D341Med (cell line): ENCODE measurements at regions not wholly inside any gene's neighbourhood (a gene's known extent, or its start where the extent isn't known, plus 50 kb on each side); places are given as distances from the start of the nearest gene placed in this dataset.

Source experiments
- DNase-seq: peaks from one replicate; pipeline ENCODE4 v3.0.0; 2012; ENCODE audit warnings: low spot score

- DNase-seq: no peak
These were observed 813.3 kb upstream of the RAG2 start for GRCh38 chr11:37411289-37411688.

- no peak for DNase-seq
These were observed 811.1 kb upstream of the RAG2 start for GRCh38 chr11:37409124-37409523.

GRCh38 chr11:37407461-37407860, 809.4 kb upstream of the RAG2 start:
- DNase-seq: no peak

- no peak for DNase-seq
These were observed 808.6 kb upstream of the RAG2 start for GRCh38 chr11:37406651-37407050.

GRCh38 chr11:37404231-37404630, 806.2 kb upstream of the RAG2 start:
- no peak for DNase-seq

GRCh38 chr11:37402663-37403062, 804.6 kb upstream of the RAG2 start:
- DNase-seq: no peak

- no peak for DNase-seq
These were observed 796.3 kb upstream of the RAG2 start for GRCh38 chr11:37394236-37394870.

GRCh38 chr11:37391615-37392014, 793.6 kb upstream of the RAG2 start:
- no peak for DNase-seq

- no peak for DNase-seq
These were observed 792.6 kb upstream of the RAG2 start for GRCh38 chr11:37390576-37391083.

GRCh38 chr11:37378958-37379357, 780.9 kb upstream of the RAG2 start:
- no peak for DNase-seq

GRCh38 chr11:37372667-37373066, 774.6 kb upstream of the RAG2 start:
- no peak for DNase-seq

GRCh38 chr11:37371346-37371970, 773.4 kb upstream of the RAG2 start:
- DNase-seq: no peak

GRCh38 chr11:37370817-37371216, 772.8 kb upstream of the RAG2 start:
- no peak for DNase-seq

- DNase-seq: no peak
These were observed 766.3 kb upstream of the RAG2 start for GRCh38 chr11:37364246-37364839.

- DNase-seq: no peak
These were observed 755.2 kb upstream of the RAG2 start for GRCh38 chr11:37353192-37353591.

- peak; percentile 24 for DNase-seq
These were observed 754.4 kb upstream of the RAG2 start for GRCh38 chr11:37352485-37352884.

GRCh38 chr11:37343290-37343689, 745.3 kb upstream of the RAG2 start:
- DNase-seq: no peak

GRCh38 chr11:37336401-37336800, 738.4 kb upstream of the RAG2 start:
- DNase-seq: no peak

- DNase-seq: no peak
These were observed 735.3 kb upstream of the RAG2 start for GRCh38 chr11:37333345-37333744.

- DNase-seq: no peak
These were observed 725.8 kb upstream of the RAG2 start for GRCh38 chr11:37323843-37324242.

GRCh38 chr11:37322333-37323194, 724.5 kb upstream of the RAG2 start:
- DNase-seq: no peak

GRCh38 chr11:37320921-37321320, 722.9 kb upstream of the RAG2 start:
- DNase-seq: no peak

GRCh38 chr11:37317803-37318202, 719.8 kb upstream of the RAG2 start:
- no peak for DNase-seq
